Breast epithelium (tissue), 3 donors: ENCODE measurements at regions not wholly inside any gene's neighbourhood (a gene's known extent, or its start where the extent isn't known, plus 50 kb on each side); places are given as distances from the start of the nearest gene placed in this dataset.

ENCODE experiments used
- CTCF ChIP-seq, 3 donors: fragments of 450-650 bp; IDR thresholded peaks; one replicate each; pipeline ENCODE4 v1.5.1; 2016 to 2017; ENCODE audit warnings: antibody characterized with exemption in 3 of 3, mild to moderate bottlenecking in 3 of 3, moderate library complexity in 3 of 3
- POLR2A ChIP-seq: fragments of 450-650 bp; IDR thresholded peaks from one replicate; pipeline ENCODE4 v1.6.1; 2016; ENCODE audit warnings: antibody characterized with exemption, mild to moderate bottlenecking, moderate library complexity
- POLR2AphosphoS5 ChIP-seq, 3 donors: sonication (generic); formaldehyde crosslinking; IDR thresholded peaks; one replicate each; pipeline ENCODE4 v1.6.1; 2017; ENCODE audit warnings: antibody characterized with exemption in 3 of 3

GRCh38 chr15:91751611-91752010 is 101.9 kb upstream of the SLCO3A1 start:
- TF ChIP-seq POLR2AphosphoS5 (IDR thresholded peaks at IDR 0.05) (no peak), CTCF (IDR thresholded peaks at IDR 0.05) (no peak), POLR2A (no peak)
